GM04504 (cell line): ENCODE measurements at regions not wholly inside any gene's neighbourhood (a gene's known extent, or its start where the extent isn't known, plus 50 kb on each side); places are given as distances from the start of the nearest gene placed in this dataset.
"Not testable (repeated sequence)": the region's sequence is repeated elsewhere in the genome, so short reads cannot be mapped to it uniquely, and the experiment has no call there.

ENCODE experiments used
- DNase-seq: peaks from one replicate; pipeline ENCODE4 v3.0.0-alpha.2; 2012; ENCODE audit warnings: low read depth

DNA sequence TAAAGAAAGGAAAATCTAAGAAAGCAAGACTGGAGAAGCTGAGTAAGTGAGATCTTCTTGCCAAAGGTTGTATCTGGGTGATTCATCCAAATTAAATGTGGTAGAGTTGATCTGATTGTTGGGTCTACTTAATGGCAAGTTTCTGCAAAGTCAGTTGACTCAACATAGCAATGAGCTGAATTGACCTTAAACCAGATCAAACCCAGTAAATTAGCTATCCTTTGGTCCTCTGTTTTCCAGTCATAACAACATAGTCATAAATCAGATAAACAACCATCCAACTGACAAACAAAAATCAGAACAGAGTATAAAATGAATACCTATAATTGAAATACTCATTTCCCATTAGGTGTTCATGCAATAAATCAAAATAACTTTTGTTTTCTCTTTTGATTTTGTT lies 142.6 kb upstream of the CFAP20DC start:
- DNase-seq, result peak; percentile 54

DNA sequence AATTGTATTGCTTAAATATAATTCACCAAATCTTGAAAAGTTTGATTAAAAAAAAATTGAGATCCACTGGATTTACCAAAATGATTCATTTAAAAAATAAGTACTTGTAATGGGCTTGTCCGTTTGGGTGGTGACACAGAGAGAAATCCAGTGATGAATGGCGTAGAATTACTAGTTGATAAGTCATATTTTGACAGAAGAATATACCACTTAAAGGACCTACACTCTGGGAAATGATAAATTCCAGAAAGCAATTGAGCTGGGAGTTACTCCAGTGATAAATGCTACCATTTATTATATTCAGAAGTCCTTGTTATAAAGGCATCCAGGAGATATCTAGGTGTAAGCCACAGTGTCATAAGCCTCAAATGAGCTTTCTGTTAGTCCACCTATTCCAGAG lies 141.8 kb upstream of the CFAP20DC start:
- DNase-seq, result no peak

DNA sequence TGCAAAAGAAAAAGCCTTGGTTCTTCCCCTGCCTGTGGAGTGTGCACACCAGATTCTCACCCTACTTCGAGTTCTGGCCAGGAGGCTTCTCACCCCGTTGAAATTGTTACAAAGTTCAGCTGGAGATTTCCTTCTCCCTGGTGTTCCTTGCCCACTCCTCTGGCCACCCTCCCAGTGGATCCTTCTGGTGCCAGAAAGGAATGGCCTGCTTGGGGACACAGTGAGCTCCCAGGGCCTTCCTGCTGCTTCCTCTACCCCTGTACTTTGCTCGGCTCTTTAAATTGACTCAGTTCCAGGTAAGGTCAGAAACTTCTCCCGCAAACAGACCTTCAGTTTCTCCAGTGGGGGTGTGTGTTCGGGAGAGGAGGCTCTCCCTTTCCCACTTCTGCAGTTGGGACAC lies 140.1 kb upstream of the CFAP20DC start:
- no peak for DNase-seq

DNA sequence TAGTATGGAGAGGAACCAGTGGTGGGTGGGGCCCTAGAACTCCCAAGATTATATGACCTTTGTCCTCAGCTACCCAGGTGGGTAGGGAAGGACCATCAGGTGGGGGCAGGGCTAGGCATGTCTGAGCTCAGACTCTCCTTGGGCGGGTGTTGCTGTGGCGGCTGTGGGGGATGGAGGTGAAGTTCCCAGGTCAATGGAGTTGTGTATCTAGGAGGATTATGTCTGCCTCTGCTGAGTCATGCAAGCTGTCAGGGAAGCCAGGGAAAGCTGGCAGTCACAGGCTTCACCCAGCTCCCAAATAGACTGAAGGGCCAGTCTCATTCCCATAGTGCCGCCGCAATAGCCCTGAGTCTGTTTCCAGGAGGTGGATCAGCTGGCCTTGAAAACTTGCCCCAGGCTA lies 139.7 kb upstream of the CFAP20DC start:
- DNase-seq, result no peak

DNA sequence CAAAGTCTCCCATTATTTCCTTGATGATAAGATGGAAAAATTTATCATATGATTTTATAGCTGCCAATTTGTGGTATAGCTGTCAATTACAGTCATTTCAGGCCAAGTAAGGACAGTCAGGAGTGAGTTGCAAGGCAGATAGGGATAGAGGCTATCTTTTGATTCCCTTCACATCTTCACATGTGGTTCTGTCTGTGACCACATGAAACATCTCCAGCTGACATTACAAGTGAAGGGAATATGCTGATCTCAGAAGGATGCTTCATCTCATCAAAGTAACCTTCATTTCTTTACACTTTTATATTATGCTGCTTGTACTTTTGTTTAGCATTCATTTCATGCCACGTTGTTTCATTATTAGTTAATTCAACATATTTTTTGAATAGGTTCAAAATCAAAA lies 136.9 kb upstream of the CFAP20DC start:
- DNase-seq, result no peak

DNA sequence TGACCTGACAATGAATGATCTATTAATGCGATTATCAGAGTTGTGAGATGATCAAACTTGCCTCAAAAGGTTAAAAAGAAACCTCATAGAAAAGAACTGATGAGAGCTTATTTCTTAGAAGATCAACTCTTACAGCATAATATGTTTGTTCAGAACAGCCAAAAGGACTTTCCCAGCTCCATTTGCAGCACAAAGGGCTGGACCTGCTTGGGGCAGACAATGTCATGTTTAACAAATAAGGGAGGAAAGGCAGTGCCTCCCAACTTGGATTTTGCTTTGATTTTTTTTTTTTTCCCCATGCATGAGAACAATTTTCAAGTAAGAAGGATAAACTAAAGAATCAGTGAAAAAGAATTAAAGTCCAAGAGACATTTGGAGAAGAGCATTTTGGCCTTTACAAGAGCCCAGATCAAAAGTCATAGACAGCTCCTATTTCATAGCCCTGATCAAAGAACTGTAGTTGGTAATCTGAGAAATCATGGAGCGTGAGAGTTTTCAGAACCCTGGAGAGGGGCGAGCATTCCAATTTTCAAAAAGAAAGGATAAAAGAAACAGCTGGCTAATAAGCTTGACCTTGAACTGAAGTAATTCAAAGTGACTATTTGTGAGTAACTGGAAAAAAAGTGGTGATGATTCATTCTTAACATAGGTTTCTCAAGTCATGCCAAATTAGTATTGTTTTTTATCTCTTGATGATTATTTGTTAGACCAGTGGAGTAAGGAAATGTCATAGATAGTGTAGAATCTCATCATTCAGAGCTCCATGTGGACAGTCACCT lies 136.0 kb upstream of the CFAP20DC start:
- no peak for DNase-seq

DNA sequence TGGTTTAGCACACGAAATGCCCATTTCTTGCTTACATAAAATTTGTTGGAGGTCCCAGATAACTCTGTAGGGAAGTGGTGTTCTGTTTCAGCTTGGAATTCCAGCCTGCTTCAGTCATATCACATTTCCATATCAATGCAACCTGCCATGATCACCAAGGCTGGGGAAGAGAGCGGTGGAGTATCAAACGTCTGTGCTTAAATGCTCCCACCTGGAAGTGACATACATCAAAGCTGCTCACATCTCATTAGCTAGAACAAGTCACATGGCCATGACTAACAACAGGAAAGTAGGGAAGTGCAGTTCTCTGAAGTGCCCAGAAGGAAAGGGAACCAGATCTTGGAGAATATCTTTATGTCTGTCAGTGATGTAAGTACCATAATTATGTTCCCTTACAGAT lies 130.2 kb upstream of the CFAP20DC start:
- DNase-seq, result no peak

DNA sequence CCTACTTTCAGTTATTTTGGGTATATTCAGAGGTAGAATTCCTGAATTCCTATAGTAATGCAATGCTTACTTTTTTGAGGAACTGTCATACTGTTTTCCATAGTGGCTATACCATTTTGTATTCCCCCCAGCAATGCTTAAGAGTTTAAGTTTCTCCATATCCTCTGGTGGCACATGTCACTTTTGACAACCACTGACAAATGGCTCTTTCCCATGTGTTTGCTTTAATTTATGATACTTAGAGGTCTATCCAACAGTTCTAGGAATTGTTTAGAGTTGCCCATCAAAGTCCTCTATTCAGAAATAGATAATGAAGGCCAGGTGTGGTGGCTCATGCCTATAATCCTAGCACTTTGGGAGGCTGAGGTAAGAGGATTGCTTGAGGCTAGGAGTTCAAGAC lies 128.9 kb upstream of the CFAP20DC start:
- no peak for DNase-seq

DNA sequence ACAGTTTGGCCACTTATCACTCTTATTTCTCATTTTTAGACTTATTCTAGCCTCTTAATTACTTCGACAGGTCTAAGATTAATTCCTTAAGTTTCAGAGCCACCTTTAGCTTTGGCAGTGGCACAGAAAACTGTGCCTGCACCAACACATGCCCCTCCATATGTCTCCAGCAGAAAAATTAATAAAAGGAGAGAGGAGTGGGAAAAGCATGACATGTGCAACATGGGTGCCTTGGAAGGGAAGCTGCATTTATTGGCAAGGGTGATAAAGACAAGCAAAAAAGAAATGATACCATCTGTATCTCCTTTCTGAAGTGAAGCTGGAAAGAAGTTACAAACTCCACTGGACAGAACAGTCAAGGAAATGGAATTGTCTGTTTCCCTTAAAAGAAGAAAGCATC lies 121.7 kb upstream of the CFAP20DC start:
- DNase-seq, result no peak

DNA sequence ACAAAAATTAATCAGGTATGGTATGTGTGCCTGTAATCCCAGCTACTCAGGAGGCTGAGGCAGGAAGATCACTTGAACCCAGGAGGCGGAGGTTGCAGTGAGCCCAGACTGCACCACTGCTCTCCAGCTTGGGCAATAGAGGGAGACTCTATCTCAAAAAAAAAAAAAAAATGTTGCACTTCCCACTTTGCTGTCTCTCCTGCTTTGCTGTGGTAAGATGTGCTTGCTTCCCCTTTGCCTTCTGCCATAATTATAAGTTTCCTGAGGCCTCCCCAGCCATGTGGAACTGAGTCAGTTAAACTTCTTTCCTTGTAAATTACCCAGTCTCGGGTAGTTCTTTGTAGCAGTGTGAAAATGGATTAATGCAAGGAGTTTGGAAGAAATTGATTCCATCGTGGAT lies 120.3 kb upstream of the CFAP20DC start:
- not testable (repeated sequence) for DNase-seq

DNA sequence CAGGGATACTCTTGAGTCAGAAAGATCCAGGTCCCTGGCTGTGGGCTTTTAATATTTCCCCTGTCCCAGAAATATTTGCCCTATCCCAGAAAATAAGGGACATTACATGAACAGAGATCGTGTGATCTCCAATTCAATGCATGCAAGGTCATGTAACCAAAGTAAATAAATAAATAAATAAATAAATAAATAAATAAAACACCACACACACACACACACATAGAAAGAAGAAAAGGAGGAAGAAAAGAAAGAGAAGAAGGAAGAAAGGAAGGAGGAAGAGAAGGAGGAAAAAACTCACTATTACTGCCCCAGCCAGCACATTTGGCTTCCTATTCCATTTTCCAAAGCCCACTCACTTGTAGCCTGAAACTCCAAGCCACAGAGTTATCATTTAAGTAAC lies 117.9 kb upstream of the CFAP20DC start:
- DNase-seq, result no peak

DNA sequence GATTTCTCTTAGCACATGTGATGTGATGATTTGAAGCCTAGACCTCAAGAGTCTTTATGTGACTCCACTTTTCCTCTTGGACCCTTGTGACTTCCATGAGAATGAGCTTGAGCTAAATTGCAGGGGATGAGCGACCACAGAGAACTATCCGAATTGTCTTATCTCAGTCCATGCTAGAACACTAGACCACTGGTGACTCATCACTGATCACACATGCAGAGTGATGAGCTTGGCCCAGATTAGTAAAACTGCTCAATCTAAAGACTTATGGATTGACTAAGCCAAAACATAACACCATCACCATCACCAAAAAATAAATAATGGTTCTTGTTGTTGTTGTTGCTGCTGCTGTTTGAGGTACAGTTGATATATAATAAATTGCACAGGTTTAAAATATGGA lies 114.1 kb upstream of the CFAP20DC start:
- DNase-seq, result no peak

DNA sequence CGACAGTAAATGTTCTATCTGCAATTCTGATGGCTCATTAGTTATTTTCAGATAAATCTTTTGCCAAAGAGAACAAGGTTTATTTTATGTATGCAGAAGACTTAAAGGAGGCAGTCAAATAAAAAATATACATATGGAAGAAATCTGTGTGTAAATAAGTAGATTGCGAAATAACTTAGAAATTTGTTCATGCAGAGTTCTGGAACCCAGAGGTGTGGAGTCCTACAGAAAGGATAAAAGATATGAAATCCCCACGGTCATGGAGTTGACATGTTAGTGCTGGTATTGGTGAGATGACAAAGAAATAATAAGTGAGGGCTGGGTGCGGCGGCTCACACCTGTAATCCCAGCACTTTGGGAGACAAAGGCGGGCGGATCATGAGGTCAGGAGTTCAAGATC lies 111.2 kb upstream of the CFAP20DC start:
- no peak for DNase-seq

DNA sequence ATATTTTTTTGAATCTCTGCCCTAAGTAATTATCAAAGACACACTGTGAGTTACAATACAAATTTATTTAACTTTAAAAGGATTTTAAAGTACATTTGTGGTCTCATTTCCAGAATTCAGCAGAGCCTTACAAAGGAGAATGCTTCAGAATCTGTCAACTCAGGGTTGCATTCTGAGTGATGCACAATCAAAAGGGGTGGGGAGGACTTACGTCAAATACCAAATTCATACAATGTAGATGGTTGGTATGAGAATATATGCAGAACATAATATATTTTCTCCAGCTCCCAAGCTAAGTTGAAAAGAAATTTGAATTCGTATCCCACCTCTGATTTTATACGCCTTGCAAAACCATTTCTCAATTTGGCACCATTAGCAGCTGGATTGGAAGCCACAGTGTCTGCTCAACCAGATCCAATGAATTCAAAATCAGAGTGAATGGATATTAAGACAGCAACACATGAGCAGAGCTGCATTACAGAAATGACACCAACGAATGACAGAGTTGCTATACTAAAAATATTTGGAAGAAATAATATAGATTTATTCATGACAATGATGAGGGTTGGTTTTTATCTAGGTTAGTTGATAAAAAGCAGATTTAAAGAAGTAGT lies 110.4 kb upstream of the CFAP20DC start:
- DNase-seq, result no peak

DNA sequence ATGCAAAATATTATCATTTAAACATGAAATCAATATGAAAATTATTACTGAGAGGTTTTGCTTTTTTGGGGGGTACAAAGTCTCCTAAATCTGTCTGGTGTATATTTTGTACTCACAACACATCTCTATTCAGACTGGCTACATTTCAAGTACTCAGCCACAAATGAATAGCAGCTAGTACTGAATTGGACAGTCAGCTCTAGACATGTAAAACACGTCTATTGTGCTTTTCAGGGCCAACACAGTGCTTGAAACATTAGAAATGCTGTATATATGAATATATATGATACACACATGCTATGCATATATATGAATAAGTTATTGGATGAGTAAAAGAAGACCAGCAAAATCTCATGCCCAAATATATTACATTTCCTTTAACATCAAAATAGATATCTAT lies 103.8 kb upstream of the CFAP20DC start:
- DNase-seq, result no peak

DNA sequence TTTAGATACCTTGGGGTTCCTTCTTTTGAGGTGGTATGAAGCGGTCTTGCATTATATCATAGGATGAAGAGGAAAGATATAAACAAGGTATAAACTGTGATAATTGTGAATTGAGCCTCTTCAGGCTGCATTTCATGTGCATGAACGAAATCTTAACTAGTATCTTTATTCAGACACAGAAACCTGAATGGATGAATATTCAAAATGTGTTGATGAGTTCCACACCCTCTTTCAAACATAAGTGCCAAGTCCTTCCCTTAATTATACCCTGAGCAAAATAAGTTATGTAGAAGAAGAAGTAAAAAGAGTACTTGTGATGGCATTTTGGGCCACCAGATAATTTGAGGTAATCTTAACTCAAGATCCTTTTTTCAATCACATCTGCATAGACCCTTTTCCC lies 103.1 kb upstream of the CFAP20DC start:
- no peak for DNase-seq

DNA sequence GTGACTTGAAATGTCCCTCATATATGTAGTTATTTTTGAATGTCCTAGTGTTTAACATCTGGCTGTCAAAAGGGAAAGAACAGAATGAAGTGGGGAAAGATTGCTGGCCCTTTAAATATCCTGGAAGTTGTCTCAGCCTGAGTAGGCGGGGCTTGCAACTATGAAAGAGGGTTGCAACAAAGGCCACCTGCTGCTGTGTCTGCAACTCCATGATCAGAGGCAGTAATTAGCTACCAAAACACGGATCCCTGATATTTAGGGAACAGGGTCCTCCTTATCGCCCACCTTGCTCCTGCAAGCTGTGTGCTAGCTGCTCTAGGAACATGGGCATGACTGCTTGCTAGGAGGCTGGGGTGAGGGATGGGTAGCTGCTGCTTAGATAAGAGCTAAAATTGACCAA lies 100.2 kb upstream of the CFAP20DC start:
- DNase-seq, result no peak

DNA sequence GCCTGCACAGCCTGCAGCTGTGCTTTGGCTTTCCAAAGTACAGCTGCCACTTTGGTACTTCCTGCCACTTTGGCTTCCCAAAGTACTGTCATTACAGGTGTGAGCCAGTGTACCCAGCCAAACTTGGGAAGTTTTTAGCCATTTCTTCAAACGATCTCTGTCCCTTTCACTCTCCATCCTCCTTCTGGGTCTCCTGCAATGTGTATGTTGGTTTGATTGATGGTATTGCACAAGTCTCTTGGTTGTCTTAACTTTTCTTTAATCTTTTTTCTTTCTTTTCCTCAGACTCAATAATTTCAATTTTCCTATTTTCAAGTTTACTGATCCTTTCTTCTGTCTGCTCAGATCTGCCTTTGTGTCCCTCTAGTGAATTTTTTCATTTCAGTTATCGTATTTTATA lies 99.3 kb upstream of the CFAP20DC start:
- DNase-seq, result no peak

DNA sequence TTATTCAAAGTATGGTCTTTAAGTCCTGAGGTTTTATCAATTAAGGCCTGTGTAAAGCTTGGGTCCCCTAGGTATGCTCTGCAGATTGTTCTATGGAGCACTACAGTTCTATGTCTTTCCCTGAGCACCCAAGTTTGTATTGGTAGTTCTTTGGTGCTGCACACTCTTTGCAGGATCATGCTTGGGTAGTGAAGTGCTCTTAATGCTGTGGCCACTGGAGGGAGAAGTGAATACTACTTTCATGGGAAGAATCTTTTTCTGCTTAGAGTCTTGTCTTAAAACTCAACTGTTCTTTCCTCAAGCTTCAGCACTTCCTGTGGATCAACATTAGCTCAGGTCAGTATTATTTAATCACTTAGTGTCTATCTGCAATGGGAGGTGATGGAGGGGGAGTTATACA lies 93.6 kb upstream of the CFAP20DC start:
- no peak for DNase-seq

DNA sequence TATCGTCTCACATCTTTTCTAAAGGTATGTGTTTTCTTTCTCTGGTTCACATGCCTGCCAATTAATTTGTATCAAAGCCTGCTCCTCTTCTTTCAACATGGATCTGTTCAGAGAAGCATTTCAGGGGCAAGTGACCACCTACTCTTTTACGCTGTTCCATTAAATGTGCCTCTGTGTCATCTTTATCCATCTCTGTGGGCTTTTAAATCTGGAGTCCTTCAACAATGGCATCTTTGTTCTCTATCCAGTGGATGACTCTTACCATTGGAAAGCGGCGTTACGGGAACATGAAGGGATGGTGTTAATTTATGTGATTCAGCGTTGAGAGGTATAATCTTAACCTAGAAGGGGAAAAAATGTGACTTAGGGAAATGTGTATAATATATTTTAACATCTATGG lies 92.7 kb upstream of the CFAP20DC start:
- DNase-seq, result no peak

DNA sequence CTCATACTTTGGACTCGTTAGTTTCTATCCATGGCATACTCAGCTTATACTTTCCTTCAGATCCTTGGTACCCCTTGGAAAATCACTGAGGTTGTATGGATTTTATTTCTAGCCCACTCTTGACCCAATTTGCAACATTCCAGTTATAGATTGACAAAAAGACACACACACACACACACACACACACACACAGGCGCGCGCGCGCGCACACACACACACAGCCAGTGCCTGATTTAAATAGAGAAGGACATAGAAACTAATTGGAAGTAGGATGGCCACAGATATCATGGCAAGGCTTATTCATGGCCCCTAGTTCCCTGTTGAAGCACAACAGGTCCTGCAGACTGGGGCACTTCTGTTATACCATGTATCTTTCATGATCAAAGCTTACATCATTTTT lies 89.1 kb upstream of the CFAP20DC start:
- no peak for DNase-seq

DNA sequence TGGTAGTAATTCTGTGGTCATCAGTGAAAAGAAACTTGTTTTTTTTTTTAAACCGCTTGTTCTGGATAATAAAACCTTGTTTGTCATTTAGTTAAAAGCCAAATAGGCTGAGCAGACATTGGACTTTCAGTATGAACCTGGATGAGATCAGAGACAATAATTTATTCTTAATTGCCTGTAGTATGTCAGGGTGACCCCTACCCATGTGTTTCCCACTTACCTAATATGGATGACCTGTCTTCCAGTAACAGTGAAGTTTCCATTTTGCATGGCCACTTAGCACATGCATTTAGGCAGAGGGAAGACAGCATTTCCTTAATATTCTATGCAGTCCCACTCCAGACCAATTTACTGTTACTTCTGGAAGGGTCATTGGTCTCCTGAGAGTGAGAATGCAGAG lies 87.6 kb upstream of the CFAP20DC start:
- no peak for DNase-seq

DNA sequence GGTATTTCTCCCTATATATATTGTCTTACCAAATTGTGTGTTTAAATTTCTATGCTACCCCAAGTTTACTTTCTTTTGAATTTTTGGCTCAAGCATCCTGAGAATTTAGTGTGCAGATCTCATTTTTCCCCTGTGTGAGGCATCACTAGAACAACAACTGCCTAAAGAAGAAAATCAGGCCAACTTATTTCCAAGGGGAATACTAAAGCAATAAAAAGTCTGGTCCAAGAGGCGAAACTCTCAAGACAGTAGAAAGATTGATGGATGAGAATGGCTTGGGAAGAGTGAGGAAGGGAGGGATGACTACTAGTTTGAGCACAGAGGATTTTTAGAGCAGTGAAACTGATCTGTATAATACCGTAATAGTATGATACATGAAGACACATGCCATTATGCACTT lies 86.3 kb upstream of the CFAP20DC start:
- DNase-seq, result no peak

DNA sequence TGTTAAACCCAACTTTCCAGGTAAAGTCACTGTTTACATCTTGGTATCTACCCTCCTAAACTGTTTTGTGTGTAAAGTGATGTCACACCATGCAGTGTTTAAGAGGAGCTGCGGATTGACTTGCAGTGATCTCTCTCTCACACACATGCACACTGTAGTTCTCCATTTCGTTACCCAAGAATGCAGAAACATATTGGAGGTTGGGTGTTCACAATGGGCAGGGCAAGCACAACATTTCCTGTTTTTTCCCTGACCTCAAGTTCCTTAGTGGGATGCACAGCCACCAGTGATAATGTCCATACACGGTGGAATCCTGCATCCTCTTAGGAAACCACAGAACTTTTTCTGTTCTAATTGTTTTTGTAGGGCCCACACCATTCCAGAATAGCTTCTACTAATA lies 85.3 kb upstream of the CFAP20DC start:
- DNase-seq, result no peak
